ENCODE measurements at regions not wholly inside any gene's neighbourhood (a gene's known extent, or its start where the extent isn't known, plus 50 kb on each side); places are given as distances from the start of the nearest gene placed in this dataset.
A peak's percentile ranks its signal among the peaks of the same experiment; 100 is the strongest.

GRCh38 chr7:80302636-80303035, 168.0 kb downstream of the GNAI1 start:
- Histone ChIP-seq H3K79me2 (ENCODE audit: low read depth) (no peaks in the 10 kb centered on the region), H3K4me3 (no peak overlapping the region), H3K27ac (no peak overlapping the region), H3K4me2 (no peak overlapping the region), H3K4me1 (replicated peaks; ENCODE audit: insufficient read depth) (peaks cover 3% of the 10 kb centered on the region), H3F3A (ENCODE audit: insufficient read depth, low read depth) (no peaks in the 10 kb centered on the region), H2AFZ (no peak overlapping the region), H3K9me2 (ENCODE audit: insufficient read depth) (no peaks in the 10 kb centered on the region; the same call in 1 of the 2 replicates), H3K27me3 (ENCODE audit: insufficient read depth, low read depth) (no peaks in the 10 kb centered on the region), H4K20me1 (ENCODE audit: insufficient read depth) (no peaks in the 10 kb centered on the region), H3K36me3 (ENCODE audit: low read depth) (no peaks in the 10 kb centered on the region), H3K9me3 (ENCODE audit: insufficient read depth, low read depth) (peaks cover 4% of the 10 kb centered on the region; the same call in 1 of the 2 replicates)
- no peak for TF ChIP-seq EZH2 (IDR thresholded peaks at IDR 0.05; ENCODE audit: low read depth)
- no peak for TF ChIP-seq CTCF (conservative IDR thresholded peaks at IDR 0.05)
- intact Hi-C loops (cut with micrococcal nuclease; ENCODE audit: unreplicated experiment): no loop called here
- CTCF ChIA-PET: no interaction called here
- POLR2A ChIA-PET (ENCODE audit: unreplicated experiment): no interaction called here
- no TSS peak for BruUV-seq (replicated peaks)
- DNase-seq: no peak

GRCh38 chr7:80302078-80302477, 167.4 kb downstream of the GNAI1 start:
- TF ChIP-seq CTCF (conservative IDR thresholded peaks at IDR 0.05) (no peak), EZH2 (IDR thresholded peaks at IDR 0.05; ENCODE audit: low read depth) (no peak)
- no peak for DNase-seq
- Histone ChIP-seq H4K20me1 (ENCODE audit: insufficient read depth) (no peaks in the 10 kb centered on the region), H3K9me3 (ENCODE audit: insufficient read depth, low read depth) (peaks cover 4% of the 10 kb centered on the region; the same call in 1 of the 2 replicates), H3K27me3 (ENCODE audit: insufficient read depth, low read depth) (no peaks in the 10 kb centered on the region), H3K79me2 (ENCODE audit: low read depth) (no peaks in the 10 kb centered on the region), H3K4me3 (no peak overlapping the region), H3K9me2 (ENCODE audit: insufficient read depth) (no peaks in the 10 kb centered on the region; the same call in 1 of the 2 replicates), H3K4me2 (no peak overlapping the region), H2AFZ (no peak overlapping the region), H3K36me3 (ENCODE audit: low read depth) (no peaks in the 10 kb centered on the region), H3F3A (ENCODE audit: insufficient read depth, low read depth) (no peaks in the 10 kb centered on the region), H3K27ac (no peak overlapping the region), H3K4me1 (replicated peaks; ENCODE audit: insufficient read depth) (no peaks in the 10 kb centered on the region; the same call in 1 of the 2 replicates)
- intact Hi-C loops (cut with micrococcal nuclease; ENCODE audit: unreplicated experiment): no loop called here
- no TSS peak for BruUV-seq (replicated peaks)
- ChIA-PET CTCF (no interaction called here), POLR2A (ENCODE audit: unreplicated experiment) (no interaction called here)

- Histone ChIP-seq H3K4me3 (no peak overlapping the region), H4K20me1 (ENCODE audit: insufficient read depth) (no peaks in the 10 kb centered on the region), H3K4me2 (no peak overlapping the region), H3F3A (ENCODE audit: insufficient read depth, low read depth) (no peaks in the 10 kb centered on the region), H3K27ac (no peak overlapping the region), H3K27me3 (ENCODE audit: insufficient read depth, low read depth) (no peaks in the 10 kb centered on the region), H3K9me3 (ENCODE audit: insufficient read depth, low read depth) (peaks cover 7% of the 10 kb centered on the region; the same call in 1 of the 2 replicates), H2AFZ (no peak overlapping the region), H3K36me3 (ENCODE audit: low read depth) (no peaks in the 10 kb centered on the region), H3K79me2 (ENCODE audit: low read depth) (no peaks in the 10 kb centered on the region), H3K9me2 (ENCODE audit: insufficient read depth) (no peaks in the 10 kb centered on the region; the same call in 1 of the 2 replicates), H3K4me1 (replicated peaks; ENCODE audit: insufficient read depth) (no peaks in the 10 kb centered on the region; the same call in 1 of the 2 replicates)
- TF ChIP-seq CTCF (conservative IDR thresholded peaks at IDR 0.05) (no peak), EZH2 (IDR thresholded peaks at IDR 0.05; ENCODE audit: low read depth) (no peak)
- POLR2A ChIA-PET (ENCODE audit: unreplicated experiment): no interaction called here
- DNase-seq: peak in 1 of 2 experiments; percentile 50
- intact Hi-C loops (cut with micrococcal nuclease; ENCODE audit: unreplicated experiment): no loop called here
- CTCF ChIA-PET: no interaction called here
- no TSS peak for BruUV-seq (replicated peaks)
These were observed 163.6 kb downstream of the GNAI1 start for GRCh38 chr7:80298201-80298600.

Data from PC-9 (cell line).